ENCODE measurements at regions not wholly inside any gene's neighbourhood (a gene's known extent, or its start where the extent isn't known, plus 50 kb on each side); places are given as distances from the start of the nearest gene placed in this dataset.

DNA sequence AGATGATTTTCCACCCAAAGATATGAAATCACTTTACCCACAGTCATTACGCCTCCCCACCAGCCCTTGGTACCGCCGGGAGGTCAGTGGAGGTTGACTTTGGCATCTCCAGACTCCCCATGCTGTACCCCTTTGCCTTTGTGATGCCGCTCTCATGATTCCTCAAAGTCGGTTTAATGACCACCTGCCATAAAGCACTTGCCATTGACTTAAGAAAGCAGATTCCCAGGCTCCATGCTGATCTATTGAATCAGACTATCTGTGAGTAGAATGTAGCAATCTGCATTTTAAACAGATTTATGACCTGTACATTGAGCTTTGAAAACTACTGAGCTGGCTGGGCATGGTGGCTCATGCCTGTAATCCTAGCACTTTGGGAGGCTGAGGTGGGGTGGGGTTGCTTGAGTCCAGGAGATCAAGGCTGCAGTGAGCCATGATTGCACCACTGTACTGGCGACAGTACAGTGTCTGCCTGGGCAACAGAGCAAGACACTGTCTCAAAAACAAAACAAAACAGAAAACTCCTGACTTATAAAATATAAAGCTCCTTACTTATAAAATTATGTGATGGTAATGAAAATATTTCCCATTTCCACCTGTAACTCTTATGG, 235.2 kb downstream of the KLF5 start:
- Histone ChIP-seq H3K4ac (ENCODE audit: low read depth in 1 of 2, low read length in 2 of 2) (no peak overlapping the region), H2BK15ac (ENCODE audit: low read depth, poor library complexity, severe bottlenecking) (no peak overlapping the region), H3K27ac (ENCODE audit: low read length, poor library complexity, severe bottlenecking) (no peak overlapping the region), H2BK12ac (ENCODE audit: low read length in 2 of 2) (no peak overlapping the region), H3K23ac (ENCODE audit: low read length in 2 of 2) (no peak overlapping the region), H3K9me3 (ENCODE audit: control insufficient read depth, low read length) (no peaks in the 10 kb centered on the region), H3K4me1 (ENCODE audit: control insufficient read depth, insufficient read depth, low read depth, low read length) (no peaks in the 10 kb centered on the region), H3K36me3 (ENCODE audit: control insufficient read depth in 1 of 2, insufficient read depth in 2 of 2, low read depth in 1 of 2, low read length in 2 of 2) (no peaks in the 10 kb centered on the region), H2BK120ac (ENCODE audit: low read depth, low read length) (no peak overlapping the region), H3K14ac (ENCODE audit: low read length in 2 of 2) (no peak overlapping the region), H3K4me2 (ENCODE audit: low read length, poor library complexity, severe bottlenecking) (no peak overlapping the region), H2AK5ac (ENCODE audit: low read length, severe bottlenecking) (no peak overlapping the region), H2BK5ac (ENCODE audit: low read depth, low read length, poor library complexity, severe bottlenecking) (no peak overlapping the region), H3K79me1 (replicated peaks; ENCODE audit: low read length, poor library complexity, severe bottlenecking) (no peaks in the 10 kb centered on the region), H2AFZ (ENCODE audit: low read depth, low read length) (no peak overlapping the region), H3K9ac (ENCODE audit: low read length) (no peak overlapping the region), H3K4me3 (ENCODE audit: insufficient read depth in 1 of 2, low read depth in 1 of 2, low read length in 2 of 2) (no peak overlapping the region), H4K8ac (ENCODE audit: low read length) (no peak overlapping the region), H3K27me3 (ENCODE audit: control insufficient read depth in 1 of 2, insufficient read depth in 1 of 2, low read length in 2 of 2) (no peaks in the 10 kb centered on the region), H3K18ac (ENCODE audit: low read depth in 1 of 2, low read length in 2 of 2) (no peak overlapping the region), H4K91ac (ENCODE audit: low read length) (no peak overlapping the region)
- WGBS = 76% methylated on average over 5 of the region's 6 CpGs
- no peak for DNase-seq

GRCh38 chr13:73292127-73292526, 233.3 kb downstream of the KLF5 start:
- no peaks in the 10 kb centered on the region for H3K4me1 ChIP-seq (ENCODE audit: control insufficient read depth, insufficient read depth, low read depth, low read length)
- H3K4me3 ChIP-seq (ENCODE audit: insufficient read depth in 1 of 2, low read depth in 1 of 2, low read length in 2 of 2) = no peak overlapping the region
- H3K9ac ChIP-seq (ENCODE audit: low read length) = no peak overlapping the region
- H2AFZ ChIP-seq (ENCODE audit: low read depth, low read length) = no peak overlapping the region
- H3K79me1 ChIP-seq (replicated peaks; ENCODE audit: low read length, poor library complexity, severe bottlenecking) = no peaks in the 10 kb centered on the region
- H2AK5ac ChIP-seq (ENCODE audit: low read length, severe bottlenecking) = no peak overlapping the region
- no peak overlapping the region for H4K8ac ChIP-seq (ENCODE audit: low read length)
- H3K36me3 ChIP-seq (ENCODE audit: control insufficient read depth in 1 of 2, insufficient read depth in 2 of 2, low read depth in 1 of 2, low read length in 2 of 2) = no peaks in the 10 kb centered on the region
- H3K27ac ChIP-seq (ENCODE audit: low read length, poor library complexity, severe bottlenecking) = no peak overlapping the region
- H3K4ac ChIP-seq (ENCODE audit: low read depth in 1 of 2, low read length in 2 of 2) = no peak overlapping the region
- no peak overlapping the region for H2BK12ac ChIP-seq (ENCODE audit: low read length in 2 of 2)
- H3K27me3 ChIP-seq (ENCODE audit: control insufficient read depth in 1 of 2, insufficient read depth in 1 of 2, low read length in 2 of 2) = no peaks in the 10 kb centered on the region
- H3K4me2 ChIP-seq (ENCODE audit: low read length, poor library complexity, severe bottlenecking) = no peak overlapping the region
- H2BK5ac ChIP-seq (ENCODE audit: low read depth, low read length, poor library complexity, severe bottlenecking) = no peak overlapping the region
- H2BK120ac ChIP-seq (ENCODE audit: low read depth, low read length) = no peak overlapping the region
- H3K14ac ChIP-seq (ENCODE audit: low read length in 2 of 2) = no peak overlapping the region
- no CpG with 5 or more reads among the region's 1 CpG for WGBS
- H3K9me3 ChIP-seq (ENCODE audit: control insufficient read depth, low read length) = no peaks in the 10 kb centered on the region
- H4K91ac ChIP-seq (ENCODE audit: low read length) = no peak overlapping the region
- no peak overlapping the region for H2BK15ac ChIP-seq (ENCODE audit: low read depth, poor library complexity, severe bottlenecking)
- no peak overlapping the region for H3K23ac ChIP-seq (ENCODE audit: low read length in 2 of 2)
- H3K18ac ChIP-seq (ENCODE audit: low read depth in 1 of 2, low read length in 2 of 2) = no peak overlapping the region
- no peak for DNase-seq

DNA sequence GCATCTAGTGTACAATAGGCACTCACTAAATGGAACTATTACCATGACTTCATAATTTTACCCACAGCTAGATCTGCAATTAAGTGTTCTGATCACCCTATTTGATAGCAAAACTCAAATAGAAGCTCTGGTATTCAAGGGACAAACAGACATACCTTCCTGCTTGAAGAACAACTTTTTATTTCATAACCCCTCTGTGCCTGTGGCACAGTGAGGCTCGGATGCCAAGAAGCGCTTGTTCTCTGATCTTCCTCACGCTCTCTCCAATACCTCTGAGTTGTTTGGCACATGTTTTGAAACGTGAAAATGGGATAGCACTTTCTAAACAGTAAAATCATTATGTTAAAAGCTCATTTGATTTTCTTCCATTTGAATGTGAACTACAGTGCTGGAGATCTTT, 232.0 kb downstream of the KLF5 start:
- H3K9ac ChIP-seq (ENCODE audit: low read length) = no peak overlapping the region
- no peak overlapping the region for H2BK120ac ChIP-seq (ENCODE audit: low read depth, low read length)
- no peaks in the 10 kb centered on the region for H3K36me3 ChIP-seq (ENCODE audit: control insufficient read depth in 1 of 2, insufficient read depth in 2 of 2, low read depth in 1 of 2, low read length in 2 of 2)
- H3K9me3 ChIP-seq (ENCODE audit: control insufficient read depth, low read length) = no peaks in the 10 kb centered on the region
- H3K4me1 ChIP-seq (ENCODE audit: control insufficient read depth, insufficient read depth, low read depth, low read length) = no peaks in the 10 kb centered on the region
- H2AFZ ChIP-seq (ENCODE audit: low read depth, low read length) = no peak overlapping the region
- no peak overlapping the region for H2BK15ac ChIP-seq (ENCODE audit: low read depth, poor library complexity, severe bottlenecking)
- no peak overlapping the region for H3K14ac ChIP-seq (ENCODE audit: low read length in 2 of 2)
- WGBS = no CpG with 5 or more reads among the region's 4 CpGs
- no peak overlapping the region for H3K4ac ChIP-seq (ENCODE audit: low read depth in 1 of 2, low read length in 2 of 2)
- H3K4me3 ChIP-seq (ENCODE audit: insufficient read depth in 1 of 2, low read depth in 1 of 2, low read length in 2 of 2) = no peak overlapping the region
- H4K91ac ChIP-seq (ENCODE audit: low read length) = no peak overlapping the region
- no peaks in the 10 kb centered on the region for H3K27me3 ChIP-seq (ENCODE audit: control insufficient read depth in 1 of 2, insufficient read depth in 1 of 2, low read length in 2 of 2)
- no peak overlapping the region for H2AK5ac ChIP-seq (ENCODE audit: low read length, severe bottlenecking)
- H3K4me2 ChIP-seq (ENCODE audit: low read length, poor library complexity, severe bottlenecking) = no peak overlapping the region
- no peak for DNase-seq
- H3K23ac ChIP-seq (ENCODE audit: low read length in 2 of 2) = no peak overlapping the region
- no peak overlapping the region for H3K27ac ChIP-seq (ENCODE audit: low read length, poor library complexity, severe bottlenecking)
- no peaks in the 10 kb centered on the region for H3K79me1 ChIP-seq (replicated peaks; ENCODE audit: low read length, poor library complexity, severe bottlenecking)
- no peak overlapping the region for H2BK5ac ChIP-seq (ENCODE audit: low read depth, low read length, poor library complexity, severe bottlenecking)
- no peak overlapping the region for H2BK12ac ChIP-seq (ENCODE audit: low read length in 2 of 2)
- H4K8ac ChIP-seq (ENCODE audit: low read length) = no peak overlapping the region
- no peak overlapping the region for H3K18ac ChIP-seq (ENCODE audit: low read depth in 1 of 2, low read length in 2 of 2)

DNA sequence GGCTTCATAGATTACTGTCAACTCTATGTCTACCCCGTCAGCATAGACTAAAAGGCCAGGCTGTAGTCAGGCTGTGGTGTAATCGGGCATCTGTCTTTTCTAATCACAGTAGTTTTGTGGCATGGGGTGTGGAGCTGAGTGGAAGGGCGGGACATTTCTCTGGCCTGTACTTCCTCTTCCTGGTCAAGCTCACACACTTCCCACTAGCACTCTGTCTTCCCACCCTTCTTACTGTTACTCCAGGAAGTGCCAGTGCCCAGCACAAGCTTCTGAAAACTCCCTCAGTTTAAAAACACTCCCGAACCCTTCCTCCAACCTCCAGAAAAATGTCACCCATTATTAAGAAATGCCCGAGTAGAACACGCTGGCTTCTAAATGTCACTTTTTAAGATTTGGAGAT, 229.8 kb downstream of the KLF5 start:
- no peak overlapping the region for H2BK15ac ChIP-seq (ENCODE audit: low read depth, poor library complexity, severe bottlenecking)
- no peak overlapping the region for H2AFZ ChIP-seq (ENCODE audit: low read depth, low read length)
- H3K14ac ChIP-seq (ENCODE audit: low read length in 2 of 2) = no peak overlapping the region

More for the DNA sequence above, 229.8 kb downstream of the KLF5 start:
- Histone ChIP-seq H3K27me3 (ENCODE audit: control insufficient read depth in 1 of 2, insufficient read depth in 1 of 2, low read length in 2 of 2) (no peaks in the 10 kb centered on the region), H2AK5ac (ENCODE audit: low read length, severe bottlenecking) (no peak overlapping the region), H3K9ac (ENCODE audit: low read length) (no peak overlapping the region), H3K36me3 (ENCODE audit: control insufficient read depth in 1 of 2, insufficient read depth in 2 of 2, low read depth in 1 of 2, low read length in 2 of 2) (no peaks in the 10 kb centered on the region), H3K27ac (ENCODE audit: low read length, poor library complexity, severe bottlenecking) (no peak overlapping the region), H3K4me1 (ENCODE audit: control insufficient read depth, insufficient read depth, low read depth, low read length) (no peaks in the 10 kb centered on the region), H2BK120ac (ENCODE audit: low read depth, low read length) (no peak overlapping the region), H3K4me2 (ENCODE audit: low read length, poor library complexity, severe bottlenecking) (no peak overlapping the region), H3K4me3 (ENCODE audit: insufficient read depth in 1 of 2, low read depth in 1 of 2, low read length in 2 of 2) (no peak overlapping the region), H3K4ac (ENCODE audit: low read depth in 1 of 2, low read length in 2 of 2) (no peak overlapping the region), H4K8ac (ENCODE audit: low read length) (no peak overlapping the region), H3K79me1 (replicated peaks; ENCODE audit: low read length, poor library complexity, severe bottlenecking) (no peaks in the 10 kb centered on the region), H3K23ac (ENCODE audit: low read length in 2 of 2) (no peak overlapping the region), H3K9me3 (ENCODE audit: control insufficient read depth, low read length) (no peaks in the 10 kb centered on the region), H3K18ac (ENCODE audit: low read depth in 1 of 2, low read length in 2 of 2) (no peak overlapping the region), H2BK12ac (ENCODE audit: low read length in 2 of 2) (no peak overlapping the region), H4K91ac (ENCODE audit: low read length) (no peak overlapping the region), H2BK5ac (ENCODE audit: low read depth, low read length, poor library complexity, severe bottlenecking) (no peak overlapping the region)
- DNase-seq = no peak
- WGBS = 96% methylated on average over 4 of the region's 6 CpGs

Data from mesenchymal stem cell (in vitro differentiated cells and primary cell).